SW 1271 (cell line): ENCODE measurements at regions not wholly inside any gene's neighbourhood (a gene's known extent, or its start where the extent isn't known, plus 50 kb on each side); places are given as distances from the start of the nearest gene placed in this dataset.
"Not testable (repeated sequence)": the region's sequence is repeated elsewhere in the genome, so short reads cannot be mapped to it uniquely, and the experiment has no call there.

Source experiments
- DNase-seq, 2 experiments: peaks; one replicate each; lab custom pipeline; 2025; lab: John Stamatoyannopoulos, UW

- DNase-seq, result no peak
Observed at GRCh38 chr2:185507719-185508118, 230.9 kb upstream of the FSIP2 start.

GRCh38 chr2:185510060-185510459 is 228.5 kb upstream of the FSIP2 start:
- DNase-seq, result no peak

GRCh38 chr2:185511925-185512324 is 226.7 kb upstream of the FSIP2 start:
- no peak for DNase-seq

GRCh38 chr2:185522472-185522871 is 216.1 kb upstream of the FSIP2 start:
- no peak for DNase-seq

GRCh38 chr2:185524242-185524641 is 214.4 kb upstream of the FSIP2 start:
- not testable (repeated sequence) for DNase-seq

- DNase-seq, result no peak
Observed at GRCh38 chr2:185526161-185526560, 212.4 kb upstream of the FSIP2 start.

- DNase-seq, result no peak
Observed at GRCh38 chr2:185531721-185532120, 206.9 kb upstream of the FSIP2 start.

GRCh38 chr2:185537689-185538088 is 200.9 kb upstream of the FSIP2 start:
- no peak for DNase-seq

- DNase-seq, result no peak
Observed at GRCh38 chr2:185567196-185567595, 171.4 kb upstream of the FSIP2 start.

- no peak for DNase-seq
Observed at GRCh38 chr2:185567940-185568339, 170.7 kb upstream of the FSIP2 start.

- no peak for DNase-seq
Observed at GRCh38 chr2:185578322-185578721, 160.3 kb upstream of the FSIP2 start.

GRCh38 chr2:185583058-185583816 is 155.4 kb upstream of the FSIP2 start:
- peak; percentile 40 to 78 for DNase-seq

- DNase-seq, result not testable (repeated sequence)
Observed at GRCh38 chr2:185585165-185585564, 153.4 kb upstream of the FSIP2 start.

GRCh38 chr2:185591276-185591675 is 147.3 kb upstream of the FSIP2 start:
- DNase-seq, result not testable (repeated sequence)

- no peak for DNase-seq
Observed at GRCh38 chr2:185607945-185608344, 130.7 kb upstream of the FSIP2 start.

- peak in 1 of 2 experiments; percentile 17 for DNase-seq
Observed at GRCh38 chr2:185608799-185609198, 129.8 kb upstream of the FSIP2 start.

GRCh38 chr2:185610301-185610700 is 128.3 kb upstream of the FSIP2 start:
- no peak for DNase-seq

- no peak for DNase-seq
Observed at GRCh38 chr2:185618625-185619024, 120.0 kb upstream of the FSIP2 start.

GRCh38 chr2:185625604-185626003 is 113.0 kb upstream of the FSIP2 start:
- no peak for DNase-seq

- DNase-seq, result no peak
Observed at GRCh38 chr2:185628985-185629384, 109.6 kb upstream of the FSIP2 start.

- DNase-seq, result no peak
Observed at GRCh38 chr2:185633621-185634020, 105.0 kb upstream of the FSIP2 start.

GRCh38 chr2:185638771-185639170 is 99.8 kb upstream of the FSIP2 start:
- DNase-seq, result no peak

GRCh38 chr2:185640588-185640987 is 98.0 kb upstream of the FSIP2 start:
- no peak for DNase-seq

- no peak for DNase-seq
Observed at GRCh38 chr2:185643434-185643833, 95.2 kb upstream of the FSIP2 start.
